Memory B cell (primary cell): ENCODE measurements at regions not wholly inside any gene's neighbourhood (a gene's known extent, or its start where the extent isn't known, plus 50 kb on each side); places are given as distances from the start of the nearest gene placed in this dataset.
A peak's percentile ranks its signal among the peaks of the same experiment; 100 is the strongest.

Experiments used
- ATAC-seq: fragments of 150-1000 bp; cut with Tn5 transposase; 2 replicates; pipeline ENCODE4 v1.10.0; 2021; ENCODE audit warnings: low read depth, mild to moderate bottlenecking, moderate library complexity
- DNase-seq, 2 donors: peaks; one replicate each; pipeline ENCODE4 v3.0.0; 2022; ENCODE audit warnings: low spot score in 2 of 2
- H3K27ac Mint-ChIP-seq: one replicate; pipeline ENCODE4 v1.8.0; 2022; ENCODE audit warnings: mild to moderate bottlenecking, moderate library complexity, mixed read lengths
- H3K27me3 Mint-ChIP-seq: one replicate; pipeline ENCODE4 v1.8.0; 2022; ENCODE audit warnings: mixed read lengths
- H3K36me3 Mint-ChIP-seq: one replicate; pipeline ENCODE4 v1.8.0; 2022; ENCODE audit warnings: mild to moderate bottlenecking, mixed read lengths
- H3K4me1 Mint-ChIP-seq: one replicate; pipeline ENCODE4 v1.8.0; 2022; ENCODE audit warnings: mixed read lengths
- H3K4me3 Mint-ChIP-seq: one replicate; pipeline ENCODE4 v1.8.0; 2022; ENCODE audit warnings: mild to moderate bottlenecking, moderate library complexity, mixed read lengths
- H3K9me3 Mint-ChIP-seq: one replicate; pipeline ENCODE4 v1.8.0; 2022; ENCODE audit warnings: mixed read lengths

GRCh38 chr13:33542309-33543088 lies 256.9 kb upstream of the STARD13 start:
- H3K9me3 Mint-ChIP-seq, result peaks cover 5% of the 10 kb centered on the region
- ATAC-seq, result peak; percentile 79
- H3K4me3 Mint-ChIP-seq, result peak overlapping the region; percentile 96
- DNase-seq, result peak; percentile 97 to 99
- peaks cover 5% of the 10 kb centered on the region for H3K36me3 Mint-ChIP-seq
- H3K4me1 Mint-ChIP-seq, result peaks cover 22% of the 10 kb centered on the region
- H3K27ac Mint-ChIP-seq, result peak overlapping the region; percentile 98
- H3K27me3 Mint-ChIP-seq, result no peaks in the 10 kb centered on the region

- H3K27me3 Mint-ChIP-seq, result no peaks in the 10 kb centered on the region
- peaks cover 5% of the 10 kb centered on the region for H3K9me3 Mint-ChIP-seq
- H3K36me3 Mint-ChIP-seq, result peaks cover 5% of the 10 kb centered on the region
- peaks cover 21% of the 10 kb centered on the region for H3K4me1 Mint-ChIP-seq
- DNase-seq, result no peak
- ATAC-seq, result peak; percentile 4
- peak overlapping the region; percentile 96 for H3K4me3 Mint-ChIP-seq
- peak overlapping the region; percentile 98 for H3K27ac Mint-ChIP-seq
These were observed 257.5 kb upstream of the STARD13 start for GRCh38 chr13:33543089-33543459.

GRCh38 chr13:33543631-33544265 lies 258.2 kb upstream of the STARD13 start:
- no peak for ATAC-seq
- Mint-ChIP-seq H3K9me3 (peaks cover 5% of the 10 kb centered on the region), H3K4me1 (peaks cover 23% of the 10 kb centered on the region), H3K27me3 (no peaks in the 10 kb centered on the region), H3K27ac (peak overlapping the region; percentile 98), H3K36me3 (peaks cover 5% of the 10 kb centered on the region), H3K4me3 (peak overlapping the region; percentile 96)
- DNase-seq, result no peak

- Mint-ChIP-seq H3K27me3 (no peaks in the 10 kb centered on the region), H3K36me3 (peaks cover 5% of the 10 kb centered on the region), H3K4me1 (peaks cover 23% of the 10 kb centered on the region), H3K27ac (peak overlapping the region; percentile 98), H3K4me3 (no peak overlapping the region), H3K9me3 (peaks cover 5% of the 10 kb centered on the region)
- DNase-seq (no peak), ATAC-seq (no peak)
These were observed 258.8 kb upstream of the STARD13 start for GRCh38 chr13:33544308-33544707.

- H3K36me3 Mint-ChIP-seq, result peaks cover 5% of the 10 kb centered on the region
- DNase-seq (no peak), ATAC-seq (no peak)
- no peaks in the 10 kb centered on the region for H3K27me3 Mint-ChIP-seq
- H3K9me3 Mint-ChIP-seq, result peaks cover 5% of the 10 kb centered on the region
- peaks cover 23% of the 10 kb centered on the region for H3K4me1 Mint-ChIP-seq
- no peak overlapping the region for H3K4me3 Mint-ChIP-seq
- H3K27ac Mint-ChIP-seq, result peak overlapping the region; percentile 83
These were observed 259.9 kb upstream of the STARD13 start for GRCh38 chr13:33545492-33545891.

- Mint-ChIP-seq H3K36me3 (no peaks in the 10 kb centered on the region), H3K27me3 (no peaks in the 10 kb centered on the region), H3K4me1 (peaks cover 20% of the 10 kb centered on the region), H3K9me3 (no peaks in the 10 kb centered on the region), H3K27ac (no peak overlapping the region), H3K4me3 (no peak overlapping the region)
- DNase-seq, result no peak
- no peak for ATAC-seq
These were observed 261.5 kb upstream of the STARD13 start for GRCh38 chr13:33547035-33547434.

GRCh38 chr13:33548069-33548468 lies 262.5 kb upstream of the STARD13 start:
- H3K27me3 Mint-ChIP-seq, result no peaks in the 10 kb centered on the region
- ATAC-seq (peak; percentile 87), DNase-seq (no peak)
- H3K36me3 Mint-ChIP-seq, result no peaks in the 10 kb centered on the region
- no peak overlapping the region for H3K4me3 Mint-ChIP-seq
- peaks cover 20% of the 10 kb centered on the region for H3K4me1 Mint-ChIP-seq
- no peaks in the 10 kb centered on the region for H3K9me3 Mint-ChIP-seq
- H3K27ac Mint-ChIP-seq, result no peak overlapping the region

GRCh38 chr13:33550276-33550675 lies 264.7 kb upstream of the STARD13 start:
- no peak overlapping the region for H3K4me3 Mint-ChIP-seq
- ATAC-seq (no peak), DNase-seq (no peak)
- no peaks in the 10 kb centered on the region for H3K9me3 Mint-ChIP-seq
- H3K36me3 Mint-ChIP-seq, result no peaks in the 10 kb centered on the region
- no peaks in the 10 kb centered on the region for H3K27me3 Mint-ChIP-seq
- peaks cover 14% of the 10 kb centered on the region for H3K4me1 Mint-ChIP-seq
- H3K27ac Mint-ChIP-seq, result no peak overlapping the region

- ATAC-seq, result no peak
- H3K4me3 Mint-ChIP-seq, result no peak overlapping the region
- H3K27me3 Mint-ChIP-seq, result no peaks in the 10 kb centered on the region
- no peaks in the 10 kb centered on the region for H3K36me3 Mint-ChIP-seq
- DNase-seq, result no peak
- H3K4me1 Mint-ChIP-seq, result peaks cover 11% of the 10 kb centered on the region
- no peak overlapping the region for H3K27ac Mint-ChIP-seq
- no peaks in the 10 kb centered on the region for H3K9me3 Mint-ChIP-seq
These were observed 265.3 kb upstream of the STARD13 start for GRCh38 chr13:33550885-33551284.

- ATAC-seq (no peak), DNase-seq (no peak)
- Mint-ChIP-seq H3K27me3 (peaks cover 2% of the 10 kb centered on the region), H3K4me3 (no peak overlapping the region), H3K4me1 (peaks cover 5% of the 10 kb centered on the region), H3K27ac (no peak overlapping the region), H3K36me3 (no peaks in the 10 kb centered on the region), H3K9me3 (no peaks in the 10 kb centered on the region)
These were observed 262.8 kb upstream of the RFC3 start for GRCh38 chr13:33554919-33555791.

GRCh38 chr13:33556828-33557227 lies 261.1 kb upstream of the RFC3 start:
- Mint-ChIP-seq H3K4me1 (no peaks in the 10 kb centered on the region), H3K27me3 (peaks cover 2% of the 10 kb centered on the region), H3K9me3 (no peaks in the 10 kb centered on the region), H3K36me3 (no peaks in the 10 kb centered on the region), H3K27ac (no peak overlapping the region), H3K4me3 (no peak overlapping the region)
- ATAC-seq, result no peak
- DNase-seq, result no peak

GRCh38 chr13:33560726-33561125 lies 257.2 kb upstream of the RFC3 start:
- Mint-ChIP-seq H3K27ac (no peak overlapping the region), H3K9me3 (no peaks in the 10 kb centered on the region), H3K4me3 (no peak overlapping the region), H3K27me3 (peaks cover 4% of the 10 kb centered on the region), H3K36me3 (no peaks in the 10 kb centered on the region), H3K4me1 (no peaks in the 10 kb centered on the region)
- DNase-seq (no peak), ATAC-seq (no peak)

GRCh38 chr13:33561627-33562026 lies 256.3 kb upstream of the RFC3 start:
- H3K36me3 Mint-ChIP-seq, result no peaks in the 10 kb centered on the region
- no peaks in the 10 kb centered on the region for H3K4me1 Mint-ChIP-seq
- DNase-seq, result no peak
- H3K27me3 Mint-ChIP-seq, result peaks cover 4% of the 10 kb centered on the region
- no peak overlapping the region for H3K27ac Mint-ChIP-seq
- H3K9me3 Mint-ChIP-seq, result no peaks in the 10 kb centered on the region
- no peak overlapping the region for H3K4me3 Mint-ChIP-seq
- no peak for ATAC-seq

GRCh38 chr13:33571618-33572017 lies 246.3 kb upstream of the RFC3 start:
- H3K36me3 Mint-ChIP-seq, result no peaks in the 10 kb centered on the region
- no peak overlapping the region for H3K27ac Mint-ChIP-seq
- H3K9me3 Mint-ChIP-seq, result no peaks in the 10 kb centered on the region
- ATAC-seq (no peak), DNase-seq (no peak)
- no peaks in the 10 kb centered on the region for H3K4me1 Mint-ChIP-seq
- H3K4me3 Mint-ChIP-seq, result no peak overlapping the region
- no peaks in the 10 kb centered on the region for H3K27me3 Mint-ChIP-seq
